B cell (primary cell): ENCODE measurements at regions not wholly inside any gene's neighbourhood (a gene's known extent, or its start where the extent isn't known, plus 50 kb on each side); places are given as distances from the start of the nearest gene placed in this dataset.

ENCODE experiments used
- ATAC-seq: fragments of 200-7000 bp; cut with Tn5 transposase; one replicate; pipeline ENCODE4 v1.10.0; 2021; ENCODE audit warnings: low read depth, mild to moderate bottlenecking, moderate number of reproducible peaks, moderate library complexity
- CTCF ChIA-PET: fragments of 350-600 bp; sonication (Branson Sonifier 250); formaldehyde crosslinking; loops from one replicate; lab custom pipeline; 2021; ENCODE audit warnings: antibody characterized with exemption, inconsistent platforms; lab: Charles Lee
- POLR2A ChIA-PET: fragments of 350-600 bp; sonication (Branson Sonifier 250); formaldehyde crosslinking; loops from one replicate; lab custom pipeline; 2021; ENCODE audit warnings: antibody characterized with exemption; lab: Charles Lee
- DNase-seq: peaks from one replicate; pipeline ENCODE4 v3.0.0; 2013
- H2AFZ ChIP-seq: 2 replicates; pipeline ENCODE4 v1.6.1; 2012; ENCODE audit warnings: mild to moderate bottlenecking, low read depth, low read length; ENCODE audit not compliant: insufficient read depth, poor library complexity, severe bottlenecking
- H3K27ac ChIP-seq, 2 donors: 1 replicate in 1 of 2; 2 replicates in 1 of 2; pipeline ENCODE4 v1.5.1; 2012 to 2013; ENCODE audit warnings: low read length in 2 of 2, mild to moderate bottlenecking in 2 of 2, moderate library complexity in 1 of 2
- H3K27me3 ChIP-seq, 4 experiments: fragments of 200-600 bp in 1 of 4; sonication (generic) in 1 of 4; replicated peaks in 1 of 4; 1 replicate in 2 of 4; 2 replicates in 2 of 4; pipeline versions ENCODE4 v1.6.1 to v1.7.0; 2013 to 2016; ENCODE audit warnings: low read length in 3 of 4, mild to moderate bottlenecking in 2 of 4, mixed read lengths in 1 of 4, moderate library complexity in 1 of 4; ENCODE audit not compliant: insufficient read depth in 4 of 4, control insufficient read depth in 3 of 4; ENCODE audit errors: control extremely low read depth in 1 of 4
- H3K36me3 ChIP-seq, 2 experiments: replicated peaks in 1 of 2; 1 replicate in 1 of 2; 2 replicates in 1 of 2; pipeline versions ENCODE4 v1.6.1 to v1.7.1; 2013; ENCODE audit warnings: low read length in 1 of 2; ENCODE audit not compliant: insufficient read depth in 2 of 2, control insufficient read depth in 1 of 2; ENCODE audit errors: control extremely low read depth in 1 of 2, extremely low read depth in 1 of 2
- H3K4me1 ChIP-seq, 2 donors: fragments of 200-600 bp in 1 of 2; sonication (generic) in 1 of 2; 1 replicate in 1 of 2; 2 replicates in 1 of 2; pipeline versions ENCODE4 v1.5.1 to v1.6.1; 2013 to 2017; ENCODE audit warnings: low read length in 2 of 2; ENCODE audit not compliant: control insufficient read depth in 2 of 2, insufficient read depth in 2 of 2
- H3K4me2 ChIP-seq: replicated peaks from 2 replicates; pipeline ENCODE3; 2012; ENCODE audit warnings: mild to moderate bottlenecking, low read depth, low read length; ENCODE audit not compliant: poor library complexity, severe bottlenecking
- H3K4me3 ChIP-seq, 5 experiments: fragments of 200-600 bp in 1 of 5; sonication (generic) in 1 of 5; 1 replicate in 3 of 5; 2 replicates in 2 of 5; pipeline versions ENCODE4 v1.5.1 to v1.7.0; 2011 to 2016; ENCODE audit warnings: low read length in 4 of 5, mild to moderate bottlenecking in 4 of 5, low read depth in 2 of 5, control low read depth in 1 of 5, moderate library complexity in 1 of 5; ENCODE audit not compliant: insufficient read depth in 1 of 5; ENCODE audit errors: control extremely low read depth in 1 of 5, extremely low read depth in 1 of 5
- H3K79me2 ChIP-seq: fragments of 200-600 bp; sonication (generic); one replicate; pipeline ENCODE4 v1.6.0; 2016; ENCODE audit warnings: low read length; ENCODE audit not compliant: control insufficient read depth, insufficient read depth
- H3K9ac ChIP-seq: fragments of 200-600 bp; sonication (generic); 2 replicates; pipeline ENCODE4 v1.6.1; 2017; ENCODE audit warnings: mild to moderate bottlenecking, low read length, moderate library complexity
- H3K9me3 ChIP-seq, 3 donors: one replicate each; pipeline versions ENCODE4 v1.6.1 to v1.7.1; 2013; ENCODE audit warnings: low read length in 2 of 3; ENCODE audit not compliant: control insufficient read depth in 2 of 3, insufficient read depth in 1 of 3; ENCODE audit errors: control extremely low read depth in 1 of 3
- H4K20me1 ChIP-seq: 2 replicates; pipeline ENCODE4 v1.6.0; 2012; ENCODE audit warnings: mild to moderate bottlenecking, low read length; ENCODE audit not compliant: insufficient read depth, control insufficient read depth, poor library complexity, severe bottlenecking
- H3K27ac Mint-ChIP-seq: one replicate; pipeline ENCODE4 v1.8.0; 2021; ENCODE audit warnings: mixed read lengths
- H3K27me3 Mint-ChIP-seq: one replicate; pipeline ENCODE4 v1.8.0; 2021; ENCODE audit warnings: mixed read lengths
- H3K4me1 Mint-ChIP-seq: one replicate; pipeline ENCODE4 v1.8.0; 2021; ENCODE audit warnings: mixed read lengths
- H3K4me3 Mint-ChIP-seq: one replicate; pipeline ENCODE4 v1.8.0; 2021; ENCODE audit warnings: mixed read lengths
- H3K9me3 Mint-ChIP-seq: one replicate; pipeline ENCODE4 v1.8.0; 2022; ENCODE audit warnings: mixed read lengths; ENCODE audit not compliant: insufficient read depth
- CTCF ChIP-seq: fragments of 200-600 bp; IDR thresholded peaks from one replicate; pipeline ENCODE4 v1.8.0; 2022; ENCODE audit warnings: antibody characterized with exemption, mild to moderate bottlenecking
- EZH2 ChIP-seq: IDR thresholded peaks from 2 replicates; pipeline ENCODE4 v1.6.1; 2012; ENCODE audit warnings: borderline replicate concordance, low read depth, mild to moderate bottlenecking, moderate library complexity, low read length; ENCODE audit not compliant: insufficient read depth, poor library complexity, severe bottlenecking
- WGBS: methylation state at CpG from one replicate; pipeline ENCODE4 v1.1.5; 2013; ENCODE audit warnings: missing lambda C conversion rate; ENCODE audit not compliant: insufficient coverage; 5-methylcytosine and 5-hydroxymethylcytosine counted together
- intact Hi-C: fragments of 100-400 bp; cut with micrococcal nuclease; formaldehyde crosslinking; loops from one replicate; pipeline ENCODE4 v1.10.0; 2022

- Histone ChIP-seq H3K79me2 (no peaks in the 10 kb centered on the region), H3K27ac (no peak overlapping the region), H3K27me3 (no peaks in the 10 kb centered on the region), H3K4me3 (no peak overlapping the region), H3K9me3 (no peaks in the 10 kb centered on the region), H3K4me1 (peaks cover 23 to 24% of the 10 kb centered on the region in 2 donors), H2AFZ (no peak overlapping the region), H3K4me2 (no peak overlapping the region), H3K9ac (no peak overlapping the region), H4K20me1 (no peaks in the 10 kb centered on the region), H3K36me3 (no peaks in the 10 kb centered on the region)
- no peak for TF ChIP-seq EZH2
- no peak for TF ChIP-seq CTCF
- ChIA-PET POLR2A (no interaction called here), CTCF (no interaction called here)
- H3K27ac Mint-ChIP-seq: no peak overlapping the region
- WGBS: 66% methylated on average over 3 of the region's 3 CpGs
- H3K4me3 Mint-ChIP-seq: no peak overlapping the region
- H3K9me3 Mint-ChIP-seq: no peaks in the 10 kb centered on the region
- DNase-seq (no peak), ATAC-seq (no peak)
- intact Hi-C loops: no loop called here
- H3K27me3 Mint-ChIP-seq: no peaks in the 10 kb centered on the region
- H3K4me1 Mint-ChIP-seq: peaks cover 34% of the 10 kb centered on the region
Observed at GRCh38 chr6:87828044-87828443, 126.0 kb upstream of the AKIRIN2 start.

- Mint-ChIP-seq H3K4me3 (no peak overlapping the region), H3K9me3 (no peaks in the 10 kb centered on the region), H3K27me3 (no peaks in the 10 kb centered on the region), H3K27ac (no peak overlapping the region), H3K4me1 (peaks cover 32% of the 10 kb centered on the region)
- 93% methylated on average over 3 of the region's 6 CpGs for WGBS
- Histone ChIP-seq H2AFZ (no peak overlapping the region), H3K27me3 (no peaks in the 10 kb centered on the region), H3K4me3 (no peak overlapping the region), H3K36me3 (no peaks in the 10 kb centered on the region), H3K79me2 (no peaks in the 10 kb centered on the region), H3K4me1 (peaks cover 19 to 20% of the 10 kb centered on the region in 2 donors), H3K27ac (no peak overlapping the region), H3K4me2 (no peak overlapping the region), H4K20me1 (no peaks in the 10 kb centered on the region), H3K9me3 (no peaks in the 10 kb centered on the region), H3K9ac (no peak overlapping the region)
- ATAC-seq (no peak), DNase-seq (no peak)
- CTCF ChIA-PET: no interaction called here
- TF ChIP-seq CTCF (no peak), EZH2 (no peak)
- intact Hi-C loops: no loop called here
- POLR2A ChIA-PET: no interaction called here
Observed at GRCh38 chr6:87827346-87827745, 125.3 kb upstream of the AKIRIN2 start.
